ENCODE measurements at regions not wholly inside any gene's neighbourhood (a gene's known extent, or its start where the extent isn't known, plus 50 kb on each side); places are given as distances from the start of the nearest gene placed in this dataset.

- no peaks in the 10 kb centered on the region for H3K9me3 ChIP-seq
- no TSS peak for BruUV-seq (replicated peaks)
- no peaks in the 10 kb centered on the region for H3K4me1 Mint-ChIP-seq (ENCODE audit: low read depth, unreplicated experiment)
- no peak for DNase-seq
- intact Hi-C loops (cut with micrococcal nuclease; ENCODE audit: unreplicated experiment): no loop called here
- H3K9me3 Mint-ChIP-seq (ENCODE audit: unreplicated experiment): no peaks in the 10 kb centered on the region
- H3K36me3 Mint-ChIP-seq (ENCODE audit: insufficient read depth, unreplicated experiment): no peaks in the 10 kb centered on the region
- CTCF ChIA-PET: no interaction called here
- H3K27ac Mint-ChIP-seq (ENCODE audit: unreplicated experiment): no peak overlapping the region
- H3K4me3 Mint-ChIP-seq (ENCODE audit: unreplicated experiment): no peak overlapping the region
- TF ChIP-seq, protein P1, sequence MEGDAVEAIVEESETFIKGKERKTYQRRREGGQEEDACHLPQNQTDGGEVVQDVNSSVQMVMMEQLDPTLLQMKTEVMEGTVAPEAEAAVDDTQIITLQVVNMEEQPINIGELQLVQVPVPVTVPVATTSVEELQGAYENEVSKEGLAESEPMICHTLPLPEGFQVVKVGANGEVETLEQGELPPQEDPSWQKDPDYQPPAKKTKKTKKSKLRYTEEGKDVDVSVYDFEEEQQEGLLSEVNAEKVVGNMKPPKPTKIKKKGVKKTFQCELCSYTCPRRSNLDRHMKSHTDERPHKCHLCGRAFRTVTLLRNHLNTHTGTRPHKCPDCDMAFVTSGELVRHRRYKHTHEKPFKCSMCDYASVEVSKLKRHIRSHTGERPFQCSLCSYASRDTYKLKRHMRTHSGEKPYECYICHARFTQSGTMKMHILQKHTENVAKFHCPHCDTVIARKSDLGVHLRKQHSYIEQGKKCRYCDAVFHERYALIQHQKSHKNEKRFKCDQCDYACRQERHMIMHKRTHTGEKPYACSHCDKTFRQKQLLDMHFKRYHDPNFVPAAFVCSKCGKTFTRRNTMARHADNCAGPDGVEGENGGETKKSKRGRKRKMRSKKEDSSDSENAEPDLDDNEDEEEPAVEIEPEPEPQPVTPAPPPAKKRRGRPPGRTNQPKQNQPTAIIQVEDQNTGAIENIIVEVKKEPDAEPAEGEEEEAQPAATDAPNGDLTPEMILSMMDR (IDR thresholded peaks at IDR 0.05; ENCODE audit: insufficient read depth in 1 of 2, low read depth in 1 of 2, low read length in 1 of 2, severe bottlenecking in 1 of 2, unreplicated experiment in 1 of 2): no peak
- no peak overlapping the region for H3K4me3 ChIP-seq (ENCODE audit: low read depth, low read length)
- peaks cover 3% of the 10 kb centered on the region for H3K27me3 Mint-ChIP-seq (ENCODE audit: insufficient read depth, unreplicated experiment)
- no peaks in the 10 kb centered on the region for H3K27me3 ChIP-seq (replicated peaks; ENCODE audit: control insufficient read depth, insufficient read depth, low read length)
- POLR2A ChIA-PET: no interaction called here
- no peaks in the 10 kb centered on the region for H3K4me1 ChIP-seq
- H3K36me3 ChIP-seq (ENCODE audit: control insufficient read depth, insufficient read depth, low read length): no peaks in the 10 kb centered on the region
These were observed 769.3 kb downstream of the TLR4 start for GRCh38 chr9:118473521-118473920.

DNA sequence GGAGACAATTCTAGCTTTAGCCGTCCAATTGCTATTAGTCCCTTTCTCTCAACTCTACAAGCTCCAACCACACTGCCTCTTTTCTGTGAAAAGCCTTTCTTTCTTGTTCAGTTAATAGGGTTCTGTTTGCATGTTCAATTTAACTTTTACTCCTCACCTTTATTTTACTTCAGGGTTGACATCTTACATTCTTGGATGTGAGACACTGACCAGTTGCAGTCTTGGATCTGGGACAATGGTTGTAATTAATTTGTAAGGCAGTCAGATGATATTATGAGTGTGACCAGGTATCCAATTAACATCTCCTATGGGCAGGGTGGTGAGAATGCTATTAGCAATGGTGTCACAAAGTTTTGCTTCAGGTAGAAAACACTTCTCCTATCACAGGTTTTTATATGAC lies 774.5 kb downstream of the TLR4 start:
- Mint-ChIP-seq H3K9me3 (ENCODE audit: unreplicated experiment) (no peaks in the 10 kb centered on the region), H3K27me3 (ENCODE audit: insufficient read depth, unreplicated experiment) (peaks cover 5% of the 10 kb centered on the region), H3K36me3 (ENCODE audit: insufficient read depth, unreplicated experiment) (no peaks in the 10 kb centered on the region), H3K27ac (ENCODE audit: unreplicated experiment) (no peak overlapping the region), H3K4me1 (ENCODE audit: low read depth, unreplicated experiment) (no peaks in the 10 kb centered on the region), H3K4me3 (ENCODE audit: unreplicated experiment) (no peak overlapping the region)
- no peak for DNase-seq
- Histone ChIP-seq H3K27me3 (replicated peaks; ENCODE audit: control insufficient read depth, insufficient read depth, low read length) (no peaks in the 10 kb centered on the region), H3K4me3 (ENCODE audit: low read depth, low read length) (no peak overlapping the region), H3K4me1 (no peaks in the 10 kb centered on the region), H3K36me3 (ENCODE audit: control insufficient read depth, insufficient read depth, low read length) (no peaks in the 10 kb centered on the region), H3K9me3 (no peaks in the 10 kb centered on the region)
- intact Hi-C loops (cut with micrococcal nuclease; ENCODE audit: unreplicated experiment): no loop called here
- TF ChIP-seq, protein P1 (IDR thresholded peaks at IDR 0.05; ENCODE audit: insufficient read depth in 1 of 2, low read depth in 1 of 2, low read length in 1 of 2, severe bottlenecking in 1 of 2, unreplicated experiment in 1 of 2): no peak
- ChIA-PET CTCF (no interaction called here), POLR2A (no interaction called here)
- BruUV-seq (replicated peaks): no TSS peak

GRCh38 chr9:118482306-118482705 lies 778.1 kb downstream of the TLR4 start:
- ChIA-PET POLR2A (no interaction called here), CTCF (no interaction called here)
- no peaks in the 10 kb centered on the region for H3K9me3 Mint-ChIP-seq (ENCODE audit: unreplicated experiment)
- H3K36me3 Mint-ChIP-seq (ENCODE audit: insufficient read depth, unreplicated experiment): no peaks in the 10 kb centered on the region
- no peaks in the 10 kb centered on the region for H3K36me3 ChIP-seq (ENCODE audit: control insufficient read depth, insufficient read depth, low read length)
- no peaks in the 10 kb centered on the region for H3K27me3 ChIP-seq (replicated peaks; ENCODE audit: control insufficient read depth, insufficient read depth, low read length)
- DNase-seq: no peak
- TF ChIP-seq, protein P1 (IDR thresholded peaks at IDR 0.05; ENCODE audit: insufficient read depth in 1 of 2, low read depth in 1 of 2, low read length in 1 of 2, severe bottlenecking in 1 of 2, unreplicated experiment in 1 of 2): no peak
- no peak overlapping the region for H3K27ac Mint-ChIP-seq (ENCODE audit: unreplicated experiment)
- no peak overlapping the region for H3K4me3 ChIP-seq (ENCODE audit: low read depth, low read length)
- H3K4me3 Mint-ChIP-seq (ENCODE audit: unreplicated experiment): no peak overlapping the region
- no peaks in the 10 kb centered on the region for H3K4me1 ChIP-seq
- intact Hi-C loops (cut with micrococcal nuclease; ENCODE audit: unreplicated experiment): no loop called here
- BruUV-seq (replicated peaks): no TSS peak
- no peaks in the 10 kb centered on the region for H3K9me3 ChIP-seq
- H3K4me1 Mint-ChIP-seq (ENCODE audit: low read depth, unreplicated experiment): no peaks in the 10 kb centered on the region
- H3K27me3 Mint-ChIP-seq (ENCODE audit: insufficient read depth, unreplicated experiment): peaks cover 3% of the 10 kb centered on the region

Data from Caco-2 (cell line).